HepG2 (cell line): ENCODE measurements at regions not wholly inside any gene's neighbourhood (a gene's known extent, or its start where the extent isn't known, plus 50 kb on each side); places are given as distances from the start of the nearest gene placed in this dataset.

Experiments used
- ATAC-seq: fragments of 200-7000 bp; cut with Tn5 transposase; 3 replicates; pipeline ENCODE4 v1.9.1; 2020; ENCODE audit warnings: mild to moderate bottlenecking, moderate library complexity
- BruUV-seq: library from RNA; stranded (reverse); fragments of 400-500 nt; replicated peaks from 2 replicates; lab custom pipeline; 2021; lab: Mats Ljungman, UMichigan
- CTCF ChIA-PET: fragments of 300-600 bp; formaldehyde crosslinking; extraction: SDS; loops from one replicate; lab custom pipeline; 2021; ENCODE audit warnings: low total read pairs, inconsistent platforms, low intra/inter-chr PET ratio; lab: Yijun Ruan, JAX
- POLR2A ChIA-PET: fragments of 350-600 bp; sonication (Branson Sonifier 250); formaldehyde crosslinking; loops from one replicate; lab custom pipeline; 2020; ENCODE audit warnings: antibody characterized with exemption, inconsistent platforms; lab: Yijun Ruan, JAX
- DNase-seq: peaks from one replicate; pipeline ENCODE4 v3.0.0-alpha.2; 2015; ENCODE audit warnings: low spot score
- FAIRE-seq: peaks from 3 replicates; lab custom pipeline; 2011; peaks lifted over from hg19 to GRCh38; lab: Jason Lieb, UNC
- H2AFZ ChIP-seq: one replicate; pipeline ENCODE4 v1.6.1; 2011; ENCODE audit warnings: low read length, inconsistent platforms
- H3K27ac ChIP-seq: fragments of 300-600 bp; 3 replicates; pipeline ENCODE4 v1.8.0; 2011; ENCODE audit warnings: mixed run types, mild to moderate bottlenecking, mixed read lengths, low read length, inconsistent platforms; ENCODE audit not compliant: insufficient read depth; ENCODE audit errors: extremely low read length
- H3K27me3 ChIP-seq, 2 experiments: fragments of 200-600 bp in 1 of 2; 2 replicates in 1 of 2; 3 replicates in 1 of 2; pipeline versions ENCODE4 v1.6.0 to v1.8.0; 2011; ENCODE audit warnings: low read length in 2 of 2, mild to moderate bottlenecking in 2 of 2, moderate library complexity in 2 of 2, inconsistent platforms in 1 of 2; ENCODE audit not compliant: insufficient read depth in 2 of 2, control insufficient read depth in 1 of 2
- H3K36me3 ChIP-seq, 2 experiments: fragments of 200-600 bp in 1 of 2; replicated peaks in 1 of 2; 2 replicates in 1 of 2; 3 replicates in 1 of 2; pipeline versions ENCODE4 v1.5.1 to v1.8.0; 2011; ENCODE audit warnings: low read length in 2 of 2, inconsistent platforms in 1 of 2; ENCODE audit not compliant: insufficient read depth in 2 of 2, control insufficient read depth in 1 of 2
- H3K4me1 ChIP-seq: 2 replicates; pipeline ENCODE4 v1.5.1; 2012; ENCODE audit warnings: low read length, inconsistent platforms; ENCODE audit not compliant: insufficient read depth
- H3K4me2 ChIP-seq: 2 replicates; pipeline ENCODE4 v1.6.0; 2011; ENCODE audit warnings: low read depth, low read length, inconsistent platforms
- H3K4me3 ChIP-seq, 3 experiments: fragments of 200-600 bp in 1 of 3; sonication (generic), shearing (Covaris generic) in 1 of 3; replicated peaks in 1 of 3; 2 replicates each; pipeline ENCODE4 v1.5.1; 2011 to 2016; ENCODE audit warnings: low read length in 3 of 3, inconsistent platforms in 2 of 3, low read depth in 2 of 3, mild to moderate bottlenecking in 2 of 3, control low read depth in 1 of 3, mixed read lengths in 1 of 3; ENCODE audit not compliant: insufficient read depth in 1 of 3
- H3K79me2 ChIP-seq: one replicate; pipeline ENCODE4 v1.6.1; 2011; ENCODE audit warnings: low read length, inconsistent platforms; ENCODE audit not compliant: insufficient read depth
- H3K9ac ChIP-seq: 2 replicates; pipeline ENCODE4 v1.6.0; 2011; ENCODE audit warnings: mild to moderate bottlenecking, low read depth, low read length, inconsistent platforms; ENCODE audit not compliant: insufficient read depth
- H3K9me3 ChIP-seq: 2 replicates; pipeline ENCODE4 v1.5.1; 2012; ENCODE audit warnings: mild to moderate bottlenecking, low read length
- H4K20me1 ChIP-seq: 2 replicates; pipeline ENCODE4 v1.6.0; 2011; ENCODE audit warnings: inconsistent platforms, mild to moderate bottlenecking, low read length, moderate library complexity; ENCODE audit not compliant: insufficient read depth
- ATF4 ChIP-seq, 2 experiments: fragments of 450-650 bp in 1 of 2; sonication (generic) in 1 of 2; formaldehyde crosslinking; IDR thresholded peaks; 2 replicates each; pipeline versions ENCODE4 v1.5.0 to v1.8.0; 2020 to 2022; ENCODE audit warnings: mild to moderate bottlenecking in 1 of 2, missing genetic modification reagents in 1 of 2
- CHD4 ChIP-seq: fragments of 200-600 bp; sonication (generic); IDR thresholded peaks from 2 replicates; pipeline ENCODE4 v1.7.0; 2017; ENCODE audit warnings: mild to moderate bottlenecking, low read length, borderline replicate concordance
- CSRNP1 ChIP-seq: sonication (generic); formaldehyde crosslinking; IDR thresholded peaks from 2 replicates; pipeline ENCODE4 v1.8.1; 2023; ENCODE audit warnings: mild to moderate bottlenecking, missing genetic modification reagents
- NFE2 ChIP-seq: sonication (generic); formaldehyde crosslinking; IDR thresholded peaks from 2 replicates; pipeline ENCODE4 v1.4.0; 2020; ENCODE audit warnings: missing genetic modification reagents
- NFKB2 ChIP-seq: sonication (generic); formaldehyde crosslinking; IDR thresholded peaks from 2 replicates; pipeline ENCODE4 v1.4.0; 2020; ENCODE audit warnings: missing genetic modification reagents, borderline replicate concordance
- NFYB ChIP-seq: sonication (generic); formaldehyde crosslinking; IDR thresholded peaks from 2 replicates; pipeline ENCODE4 v1.4.0; 2020; ENCODE audit warnings: missing genetic modification reagents
- PITX1 ChIP-seq: sonication (generic); formaldehyde crosslinking; IDR thresholded peaks from 2 replicates; pipeline ENCODE4 v1.5.1; 2020; ENCODE audit warnings: mild to moderate bottlenecking, missing genetic modification reagents
- TEAD2 ChIP-seq: sonication (generic); formaldehyde crosslinking; IDR thresholded peaks from 2 replicates; pipeline ENCODE4 v1.9.0; 2021; ENCODE audit warnings: missing genetic modification reagents
- ZBED4 ChIP-seq: sonication (generic); formaldehyde crosslinking; IDR thresholded peaks from 2 replicates; pipeline ENCODE4 v1.4.0; 2020; ENCODE audit warnings: missing genetic modification reagents, borderline replicate concordance
- ZFY ChIP-seq: sonication (generic); formaldehyde crosslinking; IDR thresholded peaks from 2 replicates; pipeline ENCODE4 v1.4.0; 2020; ENCODE audit warnings: missing genetic modification reagents
- ZNF143 ChIP-seq: sonication (generic); formaldehyde crosslinking; IDR thresholded peaks from 2 replicates; pipeline ENCODE4 v1.4.0; 2020; ENCODE audit warnings: missing genetic modification reagents
- ZNF253 ChIP-seq: sonication (generic); formaldehyde crosslinking; IDR thresholded peaks from 2 replicates; pipeline ENCODE4 v1.8.0; 2022; ENCODE audit warnings: mild to moderate bottlenecking, missing genetic modification reagents, borderline replicate concordance
- ZNF335 ChIP-seq: sonication (generic); formaldehyde crosslinking; IDR thresholded peaks from 2 replicates; pipeline ENCODE4 v1.4.0; 2020; ENCODE audit warnings: missing genetic modification reagents
- ZNF670 ChIP-seq: sonication (generic); formaldehyde crosslinking; IDR thresholded peaks from 2 replicates; pipeline ENCODE4 v1.8.0; 2022; ENCODE audit warnings: mild to moderate bottlenecking, missing genetic modification reagents, borderline replicate concordance
- WGBS: methylation state at CpG from one replicate; pipeline ENCODE4 v1.1.6; 2017; ENCODE audit warnings: low lambda C conversion rate; 5-methylcytosine and 5-hydroxymethylcytosine counted together
- in situ Hi-C: cut with HindIII; loops from 2 replicates; pipeline ENCODE4 v1.10.0; 2017; ENCODE audit warnings: low pct_unique_long_range_greater_than_20kb; ENCODE audit not compliant: extremely low pct_ligation_motif_present
- intact Hi-C: fragments of 100-400 bp; cut with micrococcal nuclease; formaldehyde crosslinking; loops from one replicate; pipeline ENCODE4 v1.10.0; 2022; ENCODE audit not compliant: unreplicated experiment

GRCh38 chr2:35545301-35545700 lies 810.3 kb upstream of the CRIM1 start:
- WGBS, result 5% methylated on average over 6 of the region's 6 CpGs
- in situ Hi-C loops (no loop called here), intact Hi-C loops (no loop called here)
- DNase-seq, result no peak
- H3K9ac ChIP-seq, result no peak overlapping the region
- BruUV-seq, result no TSS peak
- no peak for FAIRE-seq
- no peak overlapping the region for H3K4me2 ChIP-seq
- CTCF ChIA-PET, result no interaction called here
- H3K4me3 ChIP-seq, result no peak overlapping the region
- H3K36me3 ChIP-seq, result no peaks in the 10 kb centered on the region
- no peaks in the 10 kb centered on the region for H4K20me1 ChIP-seq
- H3K27ac ChIP-seq, result no peak overlapping the region
- no peak for TF ChIP-seq ZFY (CRISPR knock-in tag)
- TF ChIP-seq ZNF253 (CRISPR knock-in tag), result no peak
- TF ChIP-seq ZNF670 (CRISPR knock-in tag), result no peak
- TF ChIP-seq ZNF143 (CRISPR knock-in tag), result no peak
- no peak for TF ChIP-seq NFE2 (CRISPR knock-in tag)
- no peak for TF ChIP-seq NFKB2
- TF ChIP-seq CSRNP1 (CRISPR knock-in tag), result no peak
- no peak for TF ChIP-seq PITX1 (CRISPR knock-in tag)
- no peak for TF ChIP-seq ZBED4
- no peak for TF ChIP-seq ZNF335 (CRISPR knock-in tag)
- no peak for TF ChIP-seq NFYB (CRISPR knock-in tag)
- no peak for TF ChIP-seq ATF4 (CRISPR knock-in tag; IDR thresholded peaks at IDR 0.05)
- no peak for TF ChIP-seq TEAD2 (CRISPR knock-in tag)
- no peak for TF ChIP-seq CHD4
- peaks cover 93% of the 10 kb centered on the region for H3K9me3 ChIP-seq
- H3K4me1 ChIP-seq, result no peaks in the 10 kb centered on the region
- POLR2A ChIA-PET, result no interaction called here
- no peaks in the 10 kb centered on the region for H3K27me3 ChIP-seq
- H2AFZ ChIP-seq, result no peak overlapping the region
- no peak for ATAC-seq
- no peaks in the 10 kb centered on the region for H3K79me2 ChIP-seq
